ENCODE measurements at regions not wholly inside any gene's neighbourhood (a gene's known extent, or its start where the extent isn't known, plus 50 kb on each side); places are given as distances from the start of the nearest gene placed in this dataset.

DNA sequence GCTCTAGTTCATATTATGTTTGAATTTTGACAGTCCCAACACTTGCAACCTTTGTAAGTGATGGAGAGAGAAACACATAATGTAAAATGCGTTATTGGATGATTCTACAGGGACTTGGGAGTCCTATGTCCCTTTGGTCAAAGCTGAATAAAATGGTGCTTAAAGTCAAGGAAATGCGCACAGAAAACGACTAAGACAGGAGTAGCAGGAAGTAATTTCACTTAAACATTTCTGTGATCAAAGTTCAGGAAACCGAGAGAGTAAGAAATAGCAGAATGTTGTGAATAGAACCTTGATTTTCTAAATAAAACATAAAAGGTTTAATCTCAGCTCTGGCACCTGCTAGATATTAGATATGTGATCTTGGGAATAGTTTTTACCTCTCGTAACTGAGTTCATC is 2339.2 kb downstream of the MAT2B start:
- intact Hi-C loops (cut with DNase I), result no loop called here

DNA sequence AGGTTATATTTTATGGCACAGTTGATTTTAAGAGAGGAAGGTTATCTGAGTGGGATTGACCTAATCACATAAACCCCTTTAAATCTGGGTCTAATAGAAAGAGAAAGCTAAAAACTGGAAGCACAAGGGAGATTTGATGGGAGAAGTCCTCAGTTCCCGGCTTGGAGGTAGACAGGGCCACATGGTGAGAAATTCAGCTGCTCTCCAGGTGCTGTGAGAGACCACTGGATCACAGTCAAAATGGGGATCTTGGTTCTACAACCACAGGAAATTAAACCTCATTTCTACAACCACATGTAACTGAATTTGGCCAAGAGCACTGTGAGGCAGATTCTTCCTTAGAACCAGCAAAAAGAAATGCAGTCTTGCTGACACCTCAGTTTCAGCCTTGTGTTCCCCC is 2352.7 kb downstream of the MAT2B start:
- intact Hi-C loops (cut with DNase I), result no loop called here
- H3K36me3 ChIP-seq, result no peaks in the 10 kb centered on the region
- no peak for TF ChIP-seq CTCF (IDR thresholded peaks at IDR 0.05)
- H3K27me3 ChIP-seq, result no peaks in the 10 kb centered on the region
- H3K4me3 ChIP-seq, result no peak overlapping the region
- no peaks in the 10 kb centered on the region for H3K4me1 ChIP-seq
- H3K9me3 ChIP-seq, result no peaks in the 10 kb centered on the region
- DNase-seq, result no peak
- H3K27ac ChIP-seq, result no peak overlapping the region
- no peak for ATAC-seq
- no peak for FAIRE-seq
- 89 to 100% methylated on average over 1 of the region's 1 CpG for WGBS, 2 donors

More for the DNA sequence above, 2339.2 kb downstream of the MAT2B start:
- Histone ChIP-seq H3K27ac (no peak overlapping the region), H3K9me3 (no peaks in the 10 kb centered on the region), H3K4me3 (no peak overlapping the region), H3K27me3 (no peaks in the 10 kb centered on the region), H3K4me1 (no peaks in the 10 kb centered on the region), H3K36me3 (no peaks in the 10 kb centered on the region)
- ATAC-seq (no peak), DNase-seq (no peak), FAIRE-seq (no peak)
- WGBS, 2 donors, result 88 to 91% methylated on average over 5 of the region's 5 CpGs
- no peak for TF ChIP-seq CTCF (IDR thresholded peaks at IDR 0.05)

GRCh38 chr5:165859251-165859650 is 2353.8 kb downstream of the MAT2B start:
- intact Hi-C loops (cut with DNase I), result no loop called here
- no peaks in the 10 kb centered on the region for H3K9me3 ChIP-seq
- WGBS, 2 donors, result 75 to 80% methylated on average over 2 of the region's 2 CpGs
- no peaks in the 10 kb centered on the region for H3K4me1 ChIP-seq
- H3K27ac ChIP-seq, result no peak overlapping the region
- H3K36me3 ChIP-seq, result no peaks in the 10 kb centered on the region
- no peak for TF ChIP-seq CTCF (IDR thresholded peaks at IDR 0.05)
- H3K27me3 ChIP-seq, result no peaks in the 10 kb centered on the region
- FAIRE-seq (no peak), ATAC-seq (no peak), DNase-seq (no peak)
- no peak overlapping the region for H3K4me3 ChIP-seq

GRCh38 chr5:165863239-165863638 is 2357.8 kb downstream of the MAT2B start:
- Histone ChIP-seq H3K4me3 (no peak overlapping the region), H3K4me1 (no peaks in the 10 kb centered on the region), H3K36me3 (no peaks in the 10 kb centered on the region), H3K9me3 (no peaks in the 10 kb centered on the region), H3K27me3 (no peaks in the 10 kb centered on the region), H3K27ac (no peak overlapping the region)
- ATAC-seq (no peak), FAIRE-seq (no peak), DNase-seq (no peak)
- intact Hi-C loops (cut with DNase I), result no loop called here
- no peak for TF ChIP-seq CTCF (IDR thresholded peaks at IDR 0.05)
- WGBS, 2 donors, result 83 to 87% methylated on average over 4 of the region's 4 CpGs

DNA sequence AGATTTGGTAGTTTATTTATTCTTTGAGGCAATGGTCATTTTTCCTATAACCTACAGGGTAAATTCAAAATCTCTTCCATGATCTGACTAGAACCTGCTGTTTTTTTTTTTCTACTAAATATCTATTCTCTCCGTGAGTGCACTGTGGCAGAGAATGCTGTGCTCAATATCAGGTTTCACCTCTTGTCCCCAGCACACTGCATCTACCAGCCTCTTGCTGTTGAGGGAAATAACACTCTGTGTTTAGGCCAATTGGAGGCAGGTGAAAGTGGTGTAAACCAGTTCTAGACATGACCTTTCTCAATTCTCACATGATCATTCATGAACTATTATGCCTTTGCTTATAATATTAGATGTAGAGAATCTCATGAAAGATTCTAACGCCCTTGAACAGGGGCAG is 2365.9 kb downstream of the MAT2B start:
- intact Hi-C loops (cut with DNase I), result no loop called here
- no peaks in the 10 kb centered on the region for H3K36me3 ChIP-seq
- FAIRE-seq (no peak), DNase-seq (no peak), ATAC-seq (no peak)
- H3K27ac ChIP-seq, result no peak overlapping the region
- no peaks in the 10 kb centered on the region for H3K27me3 ChIP-seq
- H3K4me3 ChIP-seq, result no peak overlapping the region
- WGBS, 2 donors, result 61 to 64% methylated on average over 2 of the region's 2 CpGs
- H3K9me3 ChIP-seq, result no peaks in the 10 kb centered on the region
- peaks cover 0 to 6% (median 0%) of the 10 kb centered on the region in 3 donors for H3K4me1 ChIP-seq
- no peak for TF ChIP-seq CTCF (IDR thresholded peaks at IDR 0.05)

All from pancreas (tissue), 10 donors.